HepG2 (cell line): ENCODE measurements at regions not wholly inside any gene's neighbourhood (a gene's known extent, or its start where the extent isn't known, plus 50 kb on each side); places are given as distances from the start of the nearest gene placed in this dataset.

ENCODE experiments used
- AGO2 ChIP-seq: fragments of 200-400 bp; formaldehyde crosslinking; optimal IDR thresholded peaks from 2 replicates; pipeline ENCODE3; 2017; ENCODE audit warnings: mild to moderate bottlenecking, low read depth, low read length, moderate library complexity
- CAMTA2 ChIP-seq: sonication (generic); formaldehyde crosslinking; IDR thresholded peaks from 2 replicates; pipeline ENCODE4 v1.4.0; 2020; ENCODE audit warnings: mild to moderate bottlenecking, missing genetic modification reagents, borderline replicate concordance
- CEBPB ChIP-seq: IDR thresholded peaks from 2 replicates; pipeline ENCODE4 v1.6.1; 2011; ENCODE audit warnings: low read depth, low read length, improper control_type of control experiment, borderline replicate concordance
- FOXA1 ChIP-seq, 2 experiments: fragments of 450-650 bp in 1 of 2; sonication (generic) in 1 of 2; formaldehyde crosslinking in 1 of 2; IDR thresholded peaks; 2 replicates each; pipeline versions ENCODE4 v1.4.0 to v1.6.1; 2016 to 2020; ENCODE audit warnings: missing genetic modification reagents in 1 of 2
- FOXP1 ChIP-seq, 2 experiments: fragments of 450-650 bp in 1 of 2; IDR thresholded peaks; 2 replicates each; pipeline ENCODE4 v1.6.1; 2017 to 2018; ENCODE audit warnings: antibody characterized with exemption in 1 of 2
- GATAD1 ChIP-seq: IDR thresholded peaks from 2 replicates; pipeline ENCODE4 v1.6.1; 2016; ENCODE audit warnings: missing genetic modification reagents, missing compliant biosample characterization
- HMGXB4 ChIP-seq, 2 experiments: sonication (generic) in 1 of 2; formaldehyde crosslinking in 1 of 2; IDR thresholded peaks; 2 replicates each; pipeline versions ENCODE4 v1.4.0 to v1.6.1; 2018 to 2020; ENCODE audit warnings: missing genetic modification reagents in 2 of 2, borderline replicate concordance in 1 of 2, low read depth in 1 of 2, mild to moderate bottlenecking in 1 of 2, missing biosample characterization in 1 of 2
- KMT2A ChIP-seq: sonication (generic); formaldehyde crosslinking; IDR thresholded peaks from 2 replicates; pipeline ENCODE4 v1.4.0; 2020; ENCODE audit warnings: missing genetic modification reagents
- MIER2 ChIP-seq: IDR thresholded peaks from 2 replicates; pipeline ENCODE4 v1.6.1; 2016; ENCODE audit warnings: missing biosample characterization, missing genetic modification reagents
- MTA1 ChIP-seq: sonication (generic); formaldehyde crosslinking; IDR thresholded peaks from 2 replicates; pipeline ENCODE4 v1.4.0; 2020; ENCODE audit warnings: missing genetic modification reagents, mild to moderate bottlenecking, borderline replicate concordance
- NFE2L2 ChIP-seq: fragments of 150-350 bp; IDR thresholded peaks from 2 replicates; pipeline ENCODE4 v1.6.1; 2014; ENCODE audit warnings: low read length
- NRL ChIP-seq: sonication (generic); formaldehyde crosslinking; IDR thresholded peaks from 2 replicates; pipeline ENCODE4 v1.5.0; 2020; ENCODE audit warnings: missing genetic modification reagents, mild to moderate bottlenecking, moderate library complexity, borderline replicate concordance
- ONECUT2 ChIP-seq: sonication (generic); formaldehyde crosslinking; IDR thresholded peaks from 2 replicates; pipeline ENCODE4 v1.4.0; 2020; ENCODE audit warnings: missing genetic modification reagents
- POLR2AphosphoS2 ChIP-seq: IDR thresholded peaks from 2 replicates; pipeline ENCODE4 v1.6.1; 2011; ENCODE audit warnings: low read depth, low read length, improper control_type of control experiment
- SETDB1 ChIP-seq: sonication (generic); formaldehyde crosslinking; IDR thresholded peaks from 2 replicates; pipeline ENCODE4 v1.5.1; 2020; ENCODE audit warnings: missing genetic modification reagents, mild to moderate bottlenecking, borderline replicate concordance
- SOX5 ChIP-seq: IDR thresholded peaks from 2 replicates; pipeline ENCODE4 v1.6.1; 2016; ENCODE audit warnings: borderline replicate concordance
- YEATS4 ChIP-seq: sonication (generic); formaldehyde crosslinking; IDR thresholded peaks from 2 replicates; pipeline ENCODE4 v1.4.0; 2020; ENCODE audit warnings: missing genetic modification reagents, borderline replicate concordance
- ZBTB20 ChIP-seq: sonication (generic); formaldehyde crosslinking; IDR thresholded peaks from 2 replicates; pipeline ENCODE4 v1.8.1; 2023; ENCODE audit warnings: missing genetic modification reagents, low read depth, mild to moderate bottlenecking, borderline replicate concordance
- ZBTB46 ChIP-seq: sonication (generic); formaldehyde crosslinking; IDR thresholded peaks from 2 replicates; pipeline ENCODE4 v1.4.0; 2020; ENCODE audit warnings: mild to moderate bottlenecking, missing genetic modification reagents, borderline replicate concordance
- ZFP36L2 ChIP-seq: sonication (generic); formaldehyde crosslinking; IDR thresholded peaks from 2 replicates; pipeline ENCODE4 v1.4.0; 2020; ENCODE audit warnings: missing genetic modification reagents
- ZMYM3 ChIP-seq: sonication (generic); formaldehyde crosslinking; IDR thresholded peaks from 2 replicates; pipeline ENCODE4 v1.5.1; 2020; ENCODE audit warnings: mild to moderate bottlenecking, missing genetic modification reagents
- ZNF136 ChIP-seq: sonication (generic); formaldehyde crosslinking; IDR thresholded peaks from 2 replicates; pipeline ENCODE4 v1.8.1; 2022; ENCODE audit warnings: low read depth, mild to moderate bottlenecking, moderate library complexity, missing genetic modification reagents
- ZNF292 ChIP-seq: sonication (generic); formaldehyde crosslinking; IDR thresholded peaks from 2 replicates; pipeline ENCODE4 v1.8.1; 2022; ENCODE audit warnings: mild to moderate bottlenecking, low read depth, missing genetic modification reagents, borderline replicate concordance
- ZNF510 ChIP-seq: sonication (generic); formaldehyde crosslinking; IDR thresholded peaks from 2 replicates; pipeline ENCODE4 v1.4.0; 2020; ENCODE audit warnings: low read depth, mild to moderate bottlenecking, missing genetic modification reagents
- ZNF616 ChIP-seq: sonication (generic); formaldehyde crosslinking; IDR thresholded peaks from 2 replicates; pipeline ENCODE4 v1.5.0; 2020; ENCODE audit warnings: low read depth, mild to moderate bottlenecking, missing genetic modification reagents
- TF ChIP-seq, protein P1 (sequence below): sonication (generic); formaldehyde crosslinking; IDR thresholded peaks from 2 replicates; pipeline ENCODE4 v1.9.0; 2021; ENCODE audit warnings: missing genetic modification reagents, borderline replicate concordance

GRCh38 chr21:17348357-17348756 is 164.5 kb upstream of the CXADR start (continued):
- TF ChIP-seq MTA1 (CRISPR knock-in tag) = no peak
- TF ChIP-seq MIER2 = 0 out of 2 replicates have a peak, but pooled peaks have one; percentile 36
- TF ChIP-seq ZBTB20 (CRISPR knock-in tag) = no peak
- TF ChIP-seq AGO2 = no peak
- TF ChIP-seq, protein P1, sequence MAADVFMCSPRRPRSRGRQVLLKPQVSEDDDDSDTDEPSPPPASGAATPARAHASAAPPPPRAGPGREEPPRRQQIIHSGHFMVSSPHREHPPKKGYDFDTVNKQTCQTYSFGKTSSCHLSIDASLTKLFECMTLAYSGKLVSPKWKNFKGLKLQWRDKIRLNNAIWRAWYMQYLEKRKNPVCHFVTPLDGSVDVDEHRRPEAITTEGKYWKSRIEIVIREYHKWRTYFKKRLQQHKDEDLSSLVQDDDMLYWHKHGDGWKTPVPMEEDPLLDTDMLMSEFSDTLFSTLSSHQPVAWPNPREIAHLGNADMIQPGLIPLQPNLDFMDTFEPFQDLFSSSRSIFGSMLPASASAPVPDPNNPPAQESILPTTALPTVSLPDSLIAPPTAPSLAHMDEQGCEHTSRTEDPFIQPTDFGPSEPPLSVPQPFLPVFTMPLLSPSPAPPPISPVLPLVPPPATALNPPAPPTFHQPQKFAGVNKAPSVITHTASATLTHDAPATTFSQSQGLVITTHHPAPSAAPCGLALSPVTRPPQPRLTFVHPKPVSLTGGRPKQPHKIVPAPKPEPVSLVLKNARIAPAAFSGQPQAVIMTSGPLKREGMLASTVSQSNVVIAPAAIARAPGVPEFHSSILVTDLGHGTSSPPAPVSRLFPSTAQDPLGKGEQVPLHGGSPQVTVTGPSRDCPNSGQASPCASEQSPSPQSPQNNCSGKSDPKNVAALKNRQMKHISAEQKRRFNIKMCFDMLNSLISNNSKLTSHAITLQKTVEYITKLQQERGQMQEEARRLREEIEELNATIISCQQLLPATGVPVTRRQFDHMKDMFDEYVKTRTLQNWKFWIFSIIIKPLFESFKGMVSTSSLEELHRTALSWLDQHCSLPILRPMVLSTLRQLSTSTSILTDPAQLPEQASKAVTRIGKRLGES = no peak
- peak; percentile 45; the same call in 1 of the 2 replicates for TF ChIP-seq ZMYM3 (CRISPR knock-in tag)
- TF ChIP-seq FOXA1 (IDR thresholded peaks at IDR 0.05) = no peak
- TF ChIP-seq FOXA1 (CRISPR knock-in tag; IDR thresholded peaks at IDR 0.05) = peak; percentile 43; the same call in 1 of the 2 replicates
- TF ChIP-seq ZNF136 (CRISPR knock-in tag) = no peak
- TF ChIP-seq ZNF510 (CRISPR knock-in tag) = no peak
- no peak for TF ChIP-seq ZFP36L2
- TF ChIP-seq FOXP1 (IDR thresholded peaks at IDR 0.05) = no peak
- TF ChIP-seq FOXP1 (CRISPR knock-in tag; IDR thresholded peaks at IDR 0.05) = 0 out of 2 replicates have a peak, but pooled peaks have one; percentile 34
- TF ChIP-seq YEATS4 (CRISPR knock-in tag) = no peak
- no peak for TF ChIP-seq KMT2A (CRISPR knock-in tag)
- TF ChIP-seq SOX5 (CRISPR knock-in tag) = peak; percentile 32; the same call in 1 of the 2 replicates
- no peak for TF ChIP-seq GATAD1 (CRISPR knock-in tag)
- no peak for TF ChIP-seq CEBPB
- no peak for TF ChIP-seq ZNF616 (CRISPR knock-in tag)
- TF ChIP-seq CAMTA2 (CRISPR knock-in tag) = no peak
- no peak for TF ChIP-seq SETDB1 (CRISPR knock-in tag)
- no peak for TF ChIP-seq POLR2AphosphoS2
- TF ChIP-seq HMGXB4 (CRISPR knock-in tag; IDR thresholded peaks at IDR 0.05; ENCODE audit: borderline replicate concordance in 1 of 2, low read depth in 1 of 2) = no peak
- TF ChIP-seq ONECUT2 (CRISPR knock-in tag) = no peak
- no peak for TF ChIP-seq ZNF292 (CRISPR knock-in tag)
- TF ChIP-seq NRL (CRISPR knock-in tag) = no peak
- no peak for TF ChIP-seq NFE2L2
- TF ChIP-seq ZBTB46 (CRISPR knock-in tag) = no peak
